H1 (cell line): ENCODE measurements at regions not wholly inside any gene's neighbourhood (a gene's known extent, or its start where the extent isn't known, plus 50 kb on each side); places are given as distances from the start of the nearest gene placed in this dataset.

Experiments
- CTCF ChIA-PET: fragments of 300-600 bp; sonication (Branson Sonifier 250); formaldehyde crosslinking; loops from one replicate; lab custom pipeline; 2021; ENCODE audit not compliant: partially characterized antibody; lab: Charles Lee
- POLR2A ChIA-PET: fragments of 300-600 bp; sonication (Branson Sonifier 250); formaldehyde crosslinking; loops from one replicate; lab custom pipeline; 2021; ENCODE audit warnings: inconsistent platforms; ENCODE audit not compliant: partially characterized antibody; lab: Charles Lee
- DNase-seq, 2 experiments: peaks; one replicate each; pipeline versions ENCODE4 v3.0.0 to v3.0.0-alpha.2; 2010 to 2022; ENCODE audit warnings: low spot score in 2 of 2, low read depth in 1 of 2, mixed read lengths in 1 of 2
- FAIRE-seq: peaks from 2 replicates; lab custom pipeline; 2011; peaks lifted over from hg19 to GRCh38; lab: Jason Lieb, UNC
- H2AFZ ChIP-seq: 2 replicates; pipeline ENCODE4 v1.8.1; 2012; ENCODE audit warnings: low read length, inconsistent platforms
- H2AK5ac ChIP-seq: 2 replicates; pipeline ENCODE4 v1.6.1; 2013; ENCODE audit warnings: low read depth, low read length
- H2BK120ac ChIP-seq: replicated peaks from 2 replicates; pipeline ENCODE3; 2013; ENCODE audit warnings: low read depth, low read length, inconsistent platforms
- H2BK12ac ChIP-seq: 2 replicates; pipeline ENCODE4 v1.6.1; 2013; ENCODE audit warnings: low read depth, low read length
- H2BK15ac ChIP-seq: 2 replicates; pipeline ENCODE4 v1.6.1; 2013; ENCODE audit warnings: low read length
- H2BK20ac ChIP-seq: 2 replicates; pipeline ENCODE4 v1.6.1; 2013; ENCODE audit warnings: low read length
- H2BK5ac ChIP-seq: 2 replicates; pipeline ENCODE4 v1.6.1; 2013; ENCODE audit warnings: low read depth, low read length
- H3K14ac ChIP-seq: 2 replicates; pipeline ENCODE4 v1.6.1; 2013; ENCODE audit warnings: inconsistent platforms; ENCODE audit not compliant: insufficient read length
- H3K18ac ChIP-seq: 2 replicates; pipeline ENCODE4 v1.6.1; 2013; ENCODE audit warnings: low read length; ENCODE audit errors: extremely low read depth
- H3K23ac ChIP-seq: 2 replicates; pipeline ENCODE4 v1.6.1; 2013; ENCODE audit warnings: inconsistent platforms; ENCODE audit not compliant: insufficient read length
- H3K23me2 ChIP-seq: 2 replicates; pipeline ENCODE4 v1.6.1; 2013; ENCODE audit warnings: low read depth, low read length
- H3K27ac ChIP-seq: 2 replicates; pipeline ENCODE4 v1.6.1; 2011; ENCODE audit warnings: low read depth, low read length, inconsistent platforms
- H3K27me3 ChIP-seq, 4 experiments: replicated peaks in 1 of 4; 1 replicate in 1 of 4; 2 replicates in 3 of 4; pipeline versions ENCODE4 v1.6.1 to v1.8.1; 2011 to 2013; ENCODE audit warnings: low read length in 3 of 4, mild to moderate bottlenecking in 3 of 4, inconsistent platforms in 2 of 4, mixed read lengths in 2 of 4, moderate library complexity in 1 of 4; ENCODE audit not compliant: control insufficient read depth in 3 of 4, insufficient read depth in 3 of 4; ENCODE audit errors: extremely low read depth in 1 of 4
- H3K36me3 ChIP-seq, 4 experiments: 2 replicates each; pipeline versions ENCODE4 v1.6.1 to v1.8.1; 2011 to 2013; ENCODE audit warnings: mild to moderate bottlenecking in 4 of 4, low read length in 3 of 4, moderate library complexity in 2 of 4, control low read depth in 1 of 4, inconsistent platforms in 1 of 4; ENCODE audit not compliant: insufficient read depth in 4 of 4, control insufficient read depth in 2 of 4
- H3K4ac ChIP-seq: replicated peaks from 2 replicates; pipeline ENCODE3; 2013; ENCODE audit warnings: low read length, low read depth, mixed read lengths, inconsistent platforms; ENCODE audit not compliant: insufficient read length
- H3K4me1 ChIP-seq, 4 experiments: replicated peaks in 1 of 4; 1 replicate in 1 of 4; 2 replicates in 3 of 4; pipeline versions ENCODE4 v1.6.1 to v1.8.1; 2011 to 2013; ENCODE audit warnings: low read length in 3 of 4, inconsistent platforms in 2 of 4, mixed read lengths in 1 of 4; ENCODE audit not compliant: insufficient read depth in 4 of 4, control insufficient read depth in 3 of 4
- H3K4me2 ChIP-seq, 2 experiments: 2 replicates each; pipeline versions ENCODE4 v1.6.1 to v1.8.1; 2011 to 2013; ENCODE audit warnings: low read depth in 2 of 2, low read length in 2 of 2, control low read depth in 1 of 2, inconsistent platforms in 1 of 2, mild to moderate bottlenecking in 1 of 2; ENCODE audit not compliant: insufficient read depth in 1 of 2
- H3K4me3 ChIP-seq, 4 experiments: fragments of 200-600, 300-600 bp in 1 of 4; sonication (generic), shearing (Covaris generic), sonication (Bioruptor Twin) in 1 of 4; 2 replicates each; pipeline versions ENCODE4 v1.5.1 to v1.8.1; 2011 to 2016; ENCODE audit warnings: low read length in 4 of 4, low read depth in 3 of 4, control low read depth in 2 of 4, inconsistent platforms in 2 of 4, mild to moderate bottlenecking in 2 of 4, mixed read lengths in 1 of 4, moderate library complexity in 1 of 4; ENCODE audit not compliant: insufficient read depth in 2 of 4; ENCODE audit errors: extremely low read depth in 1 of 4
- H3K56ac ChIP-seq: replicated peaks from 2 replicates; pipeline ENCODE3; 2013; ENCODE audit warnings: low read depth, mild to moderate bottlenecking, mixed read lengths, low read length, inconsistent platforms; ENCODE audit not compliant: insufficient read length
- H3K79me1 ChIP-seq: 2 replicates; pipeline ENCODE4 v1.6.1; 2013; ENCODE audit warnings: low read depth, low read length, control low read depth
- H3K79me2 ChIP-seq, 2 experiments: 2 replicates each; pipeline versions ENCODE4 v1.6.1 to v1.8.1; 2012 to 2013; ENCODE audit warnings: low read length in 2 of 2, mild to moderate bottlenecking in 2 of 2, inconsistent platforms in 1 of 2; ENCODE audit not compliant: insufficient read depth in 2 of 2, control insufficient read depth in 1 of 2
- H3K9ac ChIP-seq, 4 experiments: replicated peaks in 1 of 4; 1 replicate in 1 of 4; 2 replicates in 3 of 4; pipeline versions ENCODE4 v1.6.1 to v1.8.1; 2011 to 2013; ENCODE audit warnings: low read depth in 3 of 4, low read length in 3 of 4, control low read depth in 2 of 4, mild to moderate bottlenecking in 2 of 4, moderate library complexity in 2 of 4, inconsistent platforms in 1 of 4; ENCODE audit errors: extremely low read depth in 1 of 4
- H3K9me3 ChIP-seq, 2 experiments: 2 replicates each; pipeline versions ENCODE4 v1.6.1 to v1.8.1; 2012 to 2013; ENCODE audit warnings: mild to moderate bottlenecking in 2 of 2, moderate library complexity in 2 of 2, control low read depth in 1 of 2, inconsistent platforms in 1 of 2, low read depth in 1 of 2, low read length in 1 of 2, mixed read lengths in 1 of 2; ENCODE audit not compliant: insufficient read depth in 2 of 2
- H4K20me1 ChIP-seq, 2 experiments: replicated peaks in 1 of 2; 2 replicates each; pipeline versions ENCODE3 to v1.8.1; 2011 to 2013; ENCODE audit warnings: inconsistent platforms in 2 of 2, low read length in 2 of 2, mild to moderate bottlenecking in 1 of 2; ENCODE audit not compliant: insufficient read depth in 2 of 2, control insufficient read depth in 1 of 2
- H4K5ac ChIP-seq: 2 replicates; pipeline ENCODE4 v1.6.1; 2013; ENCODE audit warnings: low read length, low read depth, mixed read lengths, inconsistent platforms; ENCODE audit not compliant: insufficient read length
- H4K8ac ChIP-seq: 2 replicates; pipeline ENCODE4 v1.8.0; 2013; ENCODE audit warnings: mild to moderate bottlenecking, moderate library complexity, low read length, inconsistent platforms; ENCODE audit not compliant: insufficient read depth; ENCODE audit errors: extremely low read depth
- H4K91ac ChIP-seq: replicated peaks from 2 replicates; pipeline ENCODE3; 2013; ENCODE audit warnings: low read length, mixed read lengths, inconsistent platforms; ENCODE audit not compliant: insufficient read length
- BCL11A ChIP-seq, 2 experiments: IDR thresholded peaks; one replicate each; pipeline ENCODE4 v1.6.1; 2011; ENCODE audit warnings: low read depth in 2 of 2, low read length in 2 of 2, mild to moderate bottlenecking in 2 of 2
- CBX8 ChIP-seq: fragments of 300-800, 300-1000 bp; sonication (generic); IDR thresholded peaks from 2 replicates; pipeline ENCODE4 v1.7.1; 2016; ENCODE audit warnings: low read depth, low read length, borderline replicate concordance
- KDM5A ChIP-seq: fragments of 200-600 bp; IDR thresholded peaks from 2 replicates; pipeline ENCODE4 v1.7.1; 2012; ENCODE audit warnings: mild to moderate bottlenecking, low read length, inconsistent platforms, mixed read lengths
- NRF1 ChIP-seq: IDR thresholded peaks from 2 replicates; pipeline ENCODE4 v1.6.1; 2011; ENCODE audit warnings: mild to moderate bottlenecking, low read depth, low read length, improper control_type of control experiment
- RAD21 ChIP-seq, 2 experiments: IDR thresholded peaks in 1 of 2; conservative IDR thresholded peaks in 1 of 2; 2 replicates each; pipeline ENCODE4 v1.6.1; 2011; ENCODE audit warnings: low read depth in 2 of 2, low read length in 2 of 2, improper control_type of control experiment in 1 of 2, inconsistent platforms in 1 of 2, mild to moderate bottlenecking in 1 of 2, moderate library complexity in 1 of 2
- TCF12 ChIP-seq: IDR thresholded peaks from 2 replicates; pipeline ENCODE4 v1.6.1; 2011; ENCODE audit warnings: low read depth, mild to moderate bottlenecking, low read length
- WGBS, 2 experiments: shearing (Covaris generic) in 1 of 2; methylation state at CpG; one replicate each; pipeline versions ENCODE4 v1.1.6 to v1.1.7; 2013 to 2015; ENCODE audit warnings: low lambda C conversion rate in 2 of 2, mixed read lengths in 2 of 2, inconsistent platforms in 1 of 2, low coverage in 1 of 2, missing lambda C conversion rate in 1 of 2; ENCODE audit not compliant: insufficient replicate concordance in 2 of 2, insufficient coverage in 1 of 2, insufficient read length in 1 of 2; ENCODE audit errors: extremely low coverage in 1 of 2, missing lambda C conversion rate in 1 of 2; 5-methylcytosine and 5-hydroxymethylcytosine counted together
- TF ChIP-seq, protein P1 (sequence below), 3 experiments: IDR thresholded peaks; 1 replicate in 2 of 3; 2 replicates in 1 of 3; pipeline versions ENCODE4 v1.5.1 to v1.6.1; 2011; ENCODE audit warnings: low read length in 3 of 3, mild to moderate bottlenecking in 3 of 3, inconsistent platforms in 2 of 3, low read depth in 1 of 3, moderate library complexity in 1 of 3; ENCODE audit not compliant: insufficient read depth in 1 of 3; ENCODE audit errors: control extremely low read depth in 1 of 3
- TF ChIP-seq, protein P2 (sequence below): IDR thresholded peaks from 2 replicates; pipeline ENCODE4 v1.6.1; 2011; ENCODE audit warnings: low read length, improper control_type of control experiment

DNA sequence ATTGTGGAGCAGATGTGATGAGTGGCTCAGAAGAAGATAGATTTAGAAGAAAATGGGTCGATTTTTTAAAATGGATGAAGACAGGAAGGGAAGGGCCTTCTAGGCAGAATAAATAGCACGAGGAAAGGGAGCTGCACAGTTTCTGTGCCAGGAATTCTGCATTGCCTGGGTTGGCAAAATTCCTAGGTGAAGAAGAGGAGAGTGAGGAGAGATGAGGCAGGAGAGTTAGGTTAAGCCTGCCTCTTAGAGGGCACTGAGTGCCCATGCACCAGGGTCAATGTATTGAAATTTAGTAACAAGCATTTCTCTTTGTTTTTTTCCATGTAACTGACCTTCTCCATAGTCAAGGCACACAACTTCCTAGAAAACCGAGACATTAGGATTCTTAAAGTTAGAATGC lies 159.5 kb downstream of the YTHDC2 start:
- 80 to 100% methylated on average over 1 to 3 of the region's 3 CpGs for WGBS, 2 experiments
- CTCF ChIA-PET, result interaction anchor here (0.9 to 1.1 kb wide), 3 partner anchors 12 to 132 kb away, joined by 3 to 4 read pairs (median 3); no protein-coding TSS in a partner anchor
- Histone ChIP-seq H4K8ac (no peak overlapping the region), H2BK120ac (no peak overlapping the region), H4K20me1 (no peaks in the 10 kb centered on the region), H3K23ac (no peak overlapping the region)
- TF ChIP-seq KDM5A, result no peak
- TF ChIP-seq CBX8, result no peak
- TF ChIP-seq, protein P1, sequence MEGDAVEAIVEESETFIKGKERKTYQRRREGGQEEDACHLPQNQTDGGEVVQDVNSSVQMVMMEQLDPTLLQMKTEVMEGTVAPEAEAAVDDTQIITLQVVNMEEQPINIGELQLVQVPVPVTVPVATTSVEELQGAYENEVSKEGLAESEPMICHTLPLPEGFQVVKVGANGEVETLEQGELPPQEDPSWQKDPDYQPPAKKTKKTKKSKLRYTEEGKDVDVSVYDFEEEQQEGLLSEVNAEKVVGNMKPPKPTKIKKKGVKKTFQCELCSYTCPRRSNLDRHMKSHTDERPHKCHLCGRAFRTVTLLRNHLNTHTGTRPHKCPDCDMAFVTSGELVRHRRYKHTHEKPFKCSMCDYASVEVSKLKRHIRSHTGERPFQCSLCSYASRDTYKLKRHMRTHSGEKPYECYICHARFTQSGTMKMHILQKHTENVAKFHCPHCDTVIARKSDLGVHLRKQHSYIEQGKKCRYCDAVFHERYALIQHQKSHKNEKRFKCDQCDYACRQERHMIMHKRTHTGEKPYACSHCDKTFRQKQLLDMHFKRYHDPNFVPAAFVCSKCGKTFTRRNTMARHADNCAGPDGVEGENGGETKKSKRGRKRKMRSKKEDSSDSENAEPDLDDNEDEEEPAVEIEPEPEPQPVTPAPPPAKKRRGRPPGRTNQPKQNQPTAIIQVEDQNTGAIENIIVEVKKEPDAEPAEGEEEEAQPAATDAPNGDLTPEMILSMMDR (IDR thresholded peaks at IDR 0.05; ENCODE audit: control extremely low read depth in 1 of 3, insufficient read depth in 1 of 3, low read depth in 1 of 3, low read length in 3 of 3), result no peak
- TF ChIP-seq RAD21 (IDR thresholded peaks at IDR 0.05 in 1 of 2, conservative IDR thresholded peaks at IDR 0.05 in 1 of 2; ENCODE audit: low read depth in 2 of 2, low read length in 2 of 2), result no peak
- TF ChIP-seq, protein P2, sequence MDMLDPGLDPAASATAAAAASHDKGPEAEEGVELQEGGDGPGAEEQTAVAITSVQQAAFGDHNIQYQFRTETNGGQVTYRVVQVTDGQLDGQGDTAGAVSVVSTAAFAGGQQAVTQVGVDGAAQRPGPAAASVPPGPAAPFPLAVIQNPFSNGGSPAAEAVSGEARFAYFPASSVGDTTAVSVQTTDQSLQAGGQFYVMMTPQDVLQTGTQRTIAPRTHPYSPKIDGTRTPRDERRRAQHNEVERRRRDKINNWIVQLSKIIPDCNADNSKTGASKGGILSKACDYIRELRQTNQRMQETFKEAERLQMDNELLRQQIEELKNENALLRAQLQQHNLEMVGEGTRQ, result no peak
- TF ChIP-seq NRF1, result no peak
- TF ChIP-seq TCF12, result no peak
- no peak for TF ChIP-seq BCL11A (IDR thresholded peaks at IDR 0.05; ENCODE audit: low read depth in 2 of 2, low read length in 2 of 2)
- TF ChIP-seq, all 59 proteins: peak for 0
- H3K4me3 ChIP-seq, result no peak overlapping the region
- H2AFZ ChIP-seq, result no peak overlapping the region
- H3K79me2 ChIP-seq, result no peaks in the 10 kb centered on the region
- H3K56ac ChIP-seq, result no peak overlapping the region
- H3K14ac ChIP-seq, result no peak overlapping the region
- H2BK5ac ChIP-seq, result no peak overlapping the region
- H2AK5ac ChIP-seq, result no peak overlapping the region
- no peak overlapping the region for H3K18ac ChIP-seq
- H3K4me1 ChIP-seq, result no peaks in the 10 kb centered on the region
- no peak overlapping the region for H3K4ac ChIP-seq
- H3K4me2 ChIP-seq, result no peak overlapping the region
- H3K79me1 ChIP-seq, result no peaks in the 10 kb centered on the region
- no peak overlapping the region for H2BK20ac ChIP-seq
- H3K27ac ChIP-seq, result no peak overlapping the region
- H2BK15ac ChIP-seq, result no peak overlapping the region
- no peaks in the 10 kb centered on the region for H3K27me3 ChIP-seq
- FAIRE-seq (no peak), DNase-seq (no peak)
- H3K36me3 ChIP-seq, result no peaks in the 10 kb centered on the region; a peak in 2 of 8 replicates
- H4K91ac ChIP-seq, result no peak overlapping the region
- no peak overlapping the region for H4K5ac ChIP-seq
- no peaks in the 10 kb centered on the region for H3K23me2 ChIP-seq
- H3K9ac ChIP-seq, result no peak overlapping the region
- H3K9me3 ChIP-seq, result peaks cover 14 to 24% of the 10 kb centered on the region in 2 experiments; a peak in 3 of 4 replicates
- no peak overlapping the region for H2BK12ac ChIP-seq
- POLR2A ChIA-PET, result no interaction called here
